ENCODE measurements at regions not wholly inside any gene's neighbourhood (a gene's known extent, or its start where the extent isn't known, plus 50 kb on each side); places are given as distances from the start of the nearest gene placed in this dataset.

DNA sequence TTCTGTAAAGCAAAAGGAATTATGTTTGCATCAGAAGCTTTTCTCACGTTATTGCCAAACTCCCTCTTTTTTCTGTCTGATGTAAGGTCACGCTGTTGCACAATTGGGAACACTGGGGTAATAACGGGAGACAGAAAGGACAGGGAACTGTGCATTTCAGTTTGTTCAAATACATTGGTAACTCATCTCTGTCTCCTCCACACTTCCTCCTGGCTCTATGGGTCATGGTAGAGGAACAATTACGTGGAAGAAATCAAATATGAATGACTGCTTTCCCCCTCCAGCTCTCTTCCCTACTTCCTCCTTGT lies 132.2 kb upstream of the TNFAIP3 start (continued):
- TF ChIP-seq MAX (IDR thresholded peaks at IDR 0.05; ENCODE audit: low read depth, low read length) (no peak), SMARCA5 (IDR thresholded peaks at IDR 0.05) (no peak), POLR2AphosphoS5 (IDR thresholded peaks at IDR 0.05; ENCODE audit: low read length) (no peak), RCOR1 (conservative IDR thresholded peaks at IDR 0.05; ENCODE audit: low read depth, low read length) (no peak)

DNA sequence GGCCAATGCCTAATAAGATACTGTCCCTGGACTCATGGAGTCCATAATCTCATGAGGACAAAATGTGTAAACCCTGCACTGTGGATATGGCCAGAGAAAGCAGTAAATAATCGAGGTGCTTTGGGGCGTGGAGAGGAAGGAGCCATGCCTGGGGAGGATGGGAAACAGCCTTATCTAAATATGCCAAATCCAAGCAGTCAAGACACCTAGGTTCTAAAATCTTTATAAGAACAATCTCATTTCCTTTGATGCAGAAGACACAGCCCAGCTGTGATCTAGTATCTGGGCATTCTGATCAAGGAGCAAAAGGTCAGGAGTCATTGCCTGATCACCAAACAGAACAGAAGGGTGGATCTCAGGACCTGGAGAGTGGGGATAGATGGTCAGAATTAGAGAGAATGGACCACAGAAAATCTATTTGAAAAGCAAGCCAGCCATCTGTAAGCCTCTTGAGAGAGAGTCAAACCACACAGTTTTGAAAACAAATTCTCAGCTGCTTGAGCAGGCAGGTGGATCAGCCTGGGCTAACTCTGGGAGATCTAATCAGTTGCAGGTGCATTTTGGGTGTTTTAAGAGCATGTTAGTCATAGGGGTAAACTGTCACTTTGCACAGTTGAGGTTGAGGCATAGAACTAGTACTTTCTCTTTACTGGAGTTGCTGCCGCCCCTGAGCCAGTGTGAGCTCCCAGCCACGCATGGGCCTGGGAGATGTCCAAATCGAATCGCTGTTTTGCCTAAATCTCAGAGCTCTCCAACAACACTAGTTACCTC lies 130.8 kb upstream of the TNFAIP3 start:
- FAIRE-seq (no peak), ATAC-seq (peak; percentile 67), DNase-seq (ENCODE audit: low read depth, low spot score) (no peak)
- intact Hi-C loops (cut with micrococcal nuclease; ENCODE audit: unreplicated experiment) = no loop called here
- WGBS (ENCODE audit: insufficient coverage, insufficient replicate concordance, low lambda C conversion rate, missing lambda C conversion rate) = 56% methylated on average over 6 of the region's 6 CpGs
- no peaks in the 10 kb centered on the region for H3K79me2 ChIP-seq (ENCODE audit: control insufficient read depth, insufficient read depth, low read length)
- no peak overlapping the region for H3K9ac ChIP-seq (ENCODE audit: control insufficient read depth, insufficient read depth, low read length)
- BruUV-seq (replicated peaks) = no TSS peak
- SMC1A ChIA-PET (ENCODE audit: uncharacterized antibody, unreplicated experiment) = interaction anchor here (0.7 to 3.3 kb wide), 6 partner anchors 9 to 129 kb away, joined by 3 to 11 read pairs (median 4); no protein-coding TSS in a partner anchor
- RAD21 ChIA-PET (ENCODE audit: unreplicated experiment) = interaction anchor here (0.6 to 1.5 kb wide), 5 partner anchors 13 to 239 kb away, joined by 3 to 5 read pairs (median 3); no protein-coding TSS in a partner anchor
- no peaks in the 10 kb centered on the region for H4K20me1 ChIP-seq (ENCODE audit: control insufficient read depth, insufficient read depth)
- no peaks in the 10 kb centered on the region for H3K27me3 ChIP-seq (replicated peaks in 1 of 2; ENCODE audit: control insufficient read depth in 2 of 2, insufficient read depth in 2 of 2, low read length in 1 of 2)
- no peaks in the 10 kb centered on the region for H3K36me3 ChIP-seq (ENCODE audit: control insufficient read depth in 2 of 2, insufficient read depth in 2 of 2, low read length in 1 of 2)
- CTCF ChIA-PET = interaction anchor here (1.0 to 1.6 kb wide), 5 partner anchors 9 to 206 kb away, joined by 3 to 8 read pairs (median 3); no protein-coding TSS in a partner anchor
- H2AFZ ChIP-seq (ENCODE audit: control insufficient read depth, low read depth, low read length) = peak overlapping the region; percentile 44
- no peak overlapping the region for H3K27ac ChIP-seq (ENCODE audit: control insufficient read depth, insufficient read depth)
- POLR2A ChIA-PET = interaction anchor here (1.0 to 1.6 kb wide), 3 partner anchors 9 to 12 kb away, joined by 3 to 10 read pairs (median 4); no protein-coding TSS in a partner anchor
- H3K4me2 ChIP-seq (ENCODE audit: control insufficient read depth, insufficient read depth) = peak overlapping the region; percentile 23
- no peak overlapping the region for H3K4me3 ChIP-seq
- H3K4me1 ChIP-seq (ENCODE audit: control insufficient read depth, insufficient read depth, low read length) = peaks cover 12% of the 10 kb centered on the region
- H3K9me3 ChIP-seq (replicated peaks; ENCODE audit: control insufficient read depth, insufficient read depth, low read length) = no peaks in the 10 kb centered on the region; the same call in 2 of the 3 replicates
- in situ Hi-C loops (cut with MboI) = no loop called here
- TF ChIP-seq ESRRA (IDR thresholded peaks at IDR 0.05; ENCODE audit: low read length) = no peak
- TF ChIP-seq JUND (IDR thresholded peaks at IDR 0.05; ENCODE audit: low read depth, low read length) = no peak
- TF ChIP-seq ELK1 (IDR thresholded peaks at IDR 0.05; ENCODE audit: low read depth, low read length) = no peak
- TF ChIP-seq TCF3 (IDR thresholded peaks at IDR 0.05; ENCODE audit: borderline replicate concordance, insufficient read depth, low read depth, low read length) = peak; percentile 80; the same call in 1 of the 2 replicates
- TF ChIP-seq ZNF687 (IDR thresholded peaks at IDR 0.05) = peak; percentile 76; the same call in 1 of the 2 replicates
- TF ChIP-seq CBX3 (IDR thresholded peaks at IDR 0.05; ENCODE audit: borderline replicate concordance, low read depth) = no peak
- TF ChIP-seq PKNOX1 (IDR thresholded peaks at IDR 0.05) = no peak
- 0 out of 4 replicates have a peak, but pooled peaks of 1 of the 2 experiments have one; percentile 13 for TF ChIP-seq BHLHE40 (IDR thresholded peaks at IDR 0.05; ENCODE audit: borderline replicate concordance in 1 of 2, low read depth in 2 of 2, low read length in 1 of 2)
- no peak for TF ChIP-seq FOXM1 (IDR thresholded peaks at IDR 0.05; ENCODE audit: low read depth, low read length)
- TF ChIP-seq PAX5 (IDR thresholded peaks at IDR 0.05; ENCODE audit: borderline replicate concordance, low read depth, low read length) = no peak
- TF ChIP-seq ZZZ3 (IDR thresholded peaks at IDR 0.05; ENCODE audit: control insufficient read depth, insufficient read length, low read depth) = no peak
